Kidney epithelial cell (primary cell): ENCODE measurements at regions not wholly inside any gene's neighbourhood (a gene's known extent, or its start where the extent isn't known, plus 50 kb on each side); places are given as distances from the start of the nearest gene placed in this dataset.

ENCODE experiments used
- DNase-seq: peaks from one replicate; pipeline ENCODE4 v3.0.0-alpha.2; 2010; ENCODE audit warnings: low read depth
- H3K27me3 ChIP-seq: 2 replicates; pipeline ENCODE4 v1.6.0; 2011; ENCODE audit warnings: low read length; ENCODE audit not compliant: control insufficient read depth, insufficient read depth
- H3K36me3 ChIP-seq: 2 replicates; pipeline ENCODE4 v1.5.1; 2011; ENCODE audit warnings: low read length; ENCODE audit not compliant: control insufficient read depth, insufficient read depth
- H3K4me3 ChIP-seq: 2 replicates; pipeline ENCODE4 v1.5.1; 2011; ENCODE audit warnings: low read depth, mild to moderate bottlenecking, control low read depth, low read length
- CTCF ChIP-seq: IDR thresholded peaks from 2 replicates; pipeline ENCODE4 v1.5.1; 2011; ENCODE audit warnings: mild to moderate bottlenecking, moderate library complexity, low read length, control low read depth, inconsistent platforms; ENCODE audit not compliant: insufficient read depth, poor library complexity, severe bottlenecking

- TF ChIP-seq CTCF = no peak
Measured at GRCh38 chrX:96006281-96006680, 678.4 kb upstream of the DIAPH2 start.

GRCh38 chrX:96027407-96027806 lies 657.2 kb upstream of the DIAPH2 start:
- no peaks in the 10 kb centered on the region for H3K27me3 ChIP-seq
- no peaks in the 10 kb centered on the region for H3K36me3 ChIP-seq
- DNase-seq = no peak
- H3K4me3 ChIP-seq = no peak overlapping the region
- no peak for TF ChIP-seq CTCF

More at GRCh38 chrX:96006281-96006680, 678.4 kb upstream of the DIAPH2 start:
- DNase-seq = no peak
- no peaks in the 10 kb centered on the region for H3K36me3 ChIP-seq
- H3K27me3 ChIP-seq = no peaks in the 10 kb centered on the region
- H3K4me3 ChIP-seq = no peak overlapping the region

- no peak for DNase-seq
- H3K27me3 ChIP-seq = no peaks in the 10 kb centered on the region
- TF ChIP-seq CTCF = no peak
- H3K36me3 ChIP-seq = no peaks in the 10 kb centered on the region
- no peak overlapping the region for H3K4me3 ChIP-seq
Measured at GRCh38 chrX:96052078-96052477, 632.6 kb upstream of the DIAPH2 start.

GRCh38 chrX:96081891-96082290 lies 602.8 kb upstream of the DIAPH2 start:
- no peak overlapping the region for H3K4me3 ChIP-seq
- no peaks in the 10 kb centered on the region for H3K27me3 ChIP-seq
- H3K36me3 ChIP-seq = no peaks in the 10 kb centered on the region
- DNase-seq = no peak
- no peak for TF ChIP-seq CTCF

GRCh38 chrX:96094616-96095015 lies 590.0 kb upstream of the DIAPH2 start:
- TF ChIP-seq CTCF = no peak
- no peaks in the 10 kb centered on the region for H3K36me3 ChIP-seq
- DNase-seq = no peak
- no peaks in the 10 kb centered on the region for H3K27me3 ChIP-seq
- no peak overlapping the region for H3K4me3 ChIP-seq

GRCh38 chrX:96098471-96098870 lies 586.2 kb upstream of the DIAPH2 start:
- Histone ChIP-seq H3K27me3 (no peaks in the 10 kb centered on the region), H3K36me3 (no peaks in the 10 kb centered on the region), H3K4me3 (no peak overlapping the region)
- DNase-seq = no peak
- no peak for TF ChIP-seq CTCF
